HG02588 (cell line): ENCODE measurements at regions not wholly inside any gene's neighbourhood (a gene's known extent, or its start where the extent isn't known, plus 50 kb on each side); places are given as distances from the start of the nearest gene placed in this dataset.

ENCODE experiments used
- ATAC-seq: cut with Tn5 transposase; IDR thresholded peaks from one replicate; pipeline ENCODE4 v1.9.1; 2021; ENCODE audit warnings: mild to moderate bottlenecking, moderate library complexity; ENCODE audit not compliant: unreplicated experiment

GRCh38 chr3:76061654-76062053 is 276.3 kb upstream of the ZNF717 start:
- ATAC-seq = no peak

GRCh38 chr3:76063019-76063418 is 277.7 kb upstream of the ZNF717 start:
- ATAC-seq = no peak

- ATAC-seq = no peak
These were observed 278.5 kb upstream of the ZNF717 start for GRCh38 chr3:76063811-76064210.

GRCh38 chr3:76065964-76066363 is 280.6 kb upstream of the ZNF717 start:
- no peak for ATAC-seq

GRCh38 chr3:76078101-76078500 is 292.8 kb upstream of the ZNF717 start:
- ATAC-seq = no peak

GRCh38 chr3:76083992-76084391 is 298.6 kb upstream of the ZNF717 start:
- ATAC-seq = no peak

GRCh38 chr3:76096036-76096435 is 310.7 kb upstream of the ZNF717 start:
- ATAC-seq = no peak

GRCh38 chr3:76096836-76097588 is 311.7 kb upstream of the ZNF717 start:
- no peak for ATAC-seq

- no peak for ATAC-seq
These were observed 312.2 kb upstream of the ZNF717 start for GRCh38 chr3:76097589-76097969.

GRCh38 chr3:76099956-76100355 is 314.6 kb upstream of the ZNF717 start:
- no peak for ATAC-seq

- no peak for ATAC-seq
These were observed 322.7 kb upstream of the ZNF717 start for GRCh38 chr3:76107935-76108570.

- ATAC-seq = peak; percentile 47
These were observed 326.5 kb upstream of the ZNF717 start for GRCh38 chr3:76111808-76112207.

GRCh38 chr3:76122007-76122406 is 336.7 kb upstream of the ZNF717 start:
- no peak for ATAC-seq

- ATAC-seq = no peak
These were observed 344.1 kb upstream of the ZNF717 start for GRCh38 chr3:76129441-76129840.

GRCh38 chr3:76131396-76132153 is 346.2 kb upstream of the ZNF717 start:
- ATAC-seq = no peak

GRCh38 chr3:76132154-76132470 is 346.8 kb upstream of the ZNF717 start:
- ATAC-seq = no peak

- ATAC-seq = no peak
These were observed 348.8 kb upstream of the ZNF717 start for GRCh38 chr3:76134166-76134565.

- ATAC-seq = no peak
These were observed 353.6 kb upstream of the ZNF717 start for GRCh38 chr3:76138921-76139320.

GRCh38 chr3:76147846-76148245 is 362.5 kb upstream of the ZNF717 start:
- ATAC-seq = no peak

- no peak for ATAC-seq
These were observed 366.7 kb upstream of the ZNF717 start for GRCh38 chr3:76152028-76152427.

GRCh38 chr3:76161856-76162255 is 376.5 kb upstream of the ZNF717 start:
- no peak for ATAC-seq

GRCh38 chr3:76171647-76172046 is 386.3 kb upstream of the ZNF717 start:
- ATAC-seq = no peak
